WTC11 (cell line): ENCODE measurements at regions not wholly inside any gene's neighbourhood (a gene's known extent, or its start where the extent isn't known, plus 50 kb on each side); places are given as distances from the start of the nearest gene placed in this dataset.

ENCODE experiments used
- ATAC-seq: fragments of 200-7000 bp; cut with Tn5 transposase; 2 replicates; pipeline ENCODE4 v1.10.0; 2021; ENCODE audit warnings: mild to moderate bottlenecking, moderate library complexity
- CTCF ChIA-PET: fragments of 300-600 bp; sonication (Branson Sonifier 250); formaldehyde crosslinking; loops from one replicate; lab custom pipeline; 2021; ENCODE audit warnings: antibody characterized with exemption; lab: Charles Lee
- POLR2A ChIA-PET: fragments of 350-600 bp; sonication (Branson Sonifier 250); formaldehyde crosslinking; loops from one replicate; lab custom pipeline; 2021; ENCODE audit warnings: antibody characterized with exemption; lab: Charles Lee
- DNase-seq: peaks from one replicate; pipeline ENCODE4 v3.0.0; 2021; ENCODE audit warnings: low spot score
- H3K27ac Mint-ChIP-seq: 2 replicates; pipeline ENCODE4 v1.8.0; 2021; ENCODE audit warnings: mixed read lengths
- H3K27me3 Mint-ChIP-seq: 2 replicates; pipeline ENCODE4 v1.8.0; 2021; ENCODE audit warnings: low read depth, mild to moderate bottlenecking, moderate library complexity, mixed read lengths
- H3K36me3 Mint-ChIP-seq: 2 replicates; pipeline ENCODE4 v1.8.0; 2021; ENCODE audit warnings: mixed read lengths
- H3K4me1 Mint-ChIP-seq: 2 replicates; pipeline ENCODE4 v1.8.0; 2022; ENCODE audit warnings: mixed read lengths
- H3K4me3 Mint-ChIP-seq: 2 replicates; pipeline ENCODE4 v1.8.0; 2021; ENCODE audit warnings: mild to moderate bottlenecking, moderate library complexity, mixed read lengths
- H3K9me3 Mint-ChIP-seq: 2 replicates; pipeline ENCODE4 v1.8.0; 2021; ENCODE audit warnings: mixed read lengths
- CREB1 ChIP-seq: sonication (generic); formaldehyde crosslinking; IDR thresholded peaks from 2 replicates; pipeline ENCODE4 v1.8.0; 2023; ENCODE audit warnings: mild to moderate bottlenecking, missing genetic modification reagents
- EMX1 ChIP-seq: fragments of 250-450 bp; sonication (Bioruptor Pico); IDR thresholded peaks from 2 replicates; pipeline ENCODE4 v1.8.0; 2021; ENCODE audit warnings: mild to moderate bottlenecking
- IRF2 ChIP-seq: sonication (generic); formaldehyde crosslinking; IDR thresholded peaks from 2 replicates; pipeline ENCODE4 v1.8.0; 2022; ENCODE audit warnings: low read depth, missing genetic modification reagents, borderline replicate concordance
- NFYB ChIP-seq: sonication (generic); formaldehyde crosslinking; conservative IDR thresholded peaks from 2 replicates; pipeline ENCODE4 v1.8.0; 2022; ENCODE audit warnings: low read depth, missing genetic modification reagents
- NR1H2 ChIP-seq: sonication (generic); formaldehyde crosslinking; IDR thresholded peaks from 2 replicates; pipeline ENCODE4 v1.9.0; 2021; ENCODE audit warnings: mild to moderate bottlenecking, moderate library complexity, missing genetic modification reagents
- RELA ChIP-seq: sonication (generic); formaldehyde crosslinking; IDR thresholded peaks from 2 replicates; pipeline ENCODE4 v1.8.1; 2022; ENCODE audit warnings: missing genetic modification reagents, mild to moderate bottlenecking, borderline replicate concordance
- RORB ChIP-seq: fragments of 250-450 bp; sonication (Bioruptor Pico); IDR thresholded peaks from 2 replicates; pipeline ENCODE4 v1.9.0; 2021; ENCODE audit warnings: mild to moderate bottlenecking
- SP1 ChIP-seq: sonication (generic); formaldehyde crosslinking; conservative IDR thresholded peaks from 2 replicates; pipeline ENCODE4 v1.8.1; 2022; ENCODE audit warnings: missing genetic modification reagents
- TEAD4 ChIP-seq: sonication (generic); formaldehyde crosslinking; IDR thresholded peaks from 2 replicates; pipeline ENCODE4 v1.8.0; 2022; ENCODE audit warnings: mild to moderate bottlenecking, missing genetic modification reagents
- TP53 ChIP-seq: sonication (generic); formaldehyde crosslinking; IDR thresholded peaks from 2 replicates; pipeline ENCODE4 v1.8.1; 2023; ENCODE audit warnings: mild to moderate bottlenecking, missing genetic modification reagents
- ZNF396 ChIP-seq: fragments of 250-450 bp; sonication (Bioruptor Pico); IDR thresholded peaks from 2 replicates; pipeline ENCODE4 v1.8.0; 2021; ENCODE audit warnings: mild to moderate bottlenecking, moderate library complexity, borderline replicate concordance
- TF ChIP-seq, protein P1 (sequence below): sonication (generic); formaldehyde crosslinking; IDR thresholded peaks from 2 replicates; pipeline ENCODE4 v1.8.1; 2023; ENCODE audit warnings: mild to moderate bottlenecking, missing genetic modification reagents, moderate library complexity
- TF ChIP-seq, protein P2 (sequence below): sonication (generic); formaldehyde crosslinking; conservative IDR thresholded peaks from 2 replicates; pipeline ENCODE4 v1.8.1; 2022; ENCODE audit warnings: mild to moderate bottlenecking, missing genetic modification reagents
- TF ChIP-seq, protein P3 (sequence below): sonication (generic); formaldehyde crosslinking; IDR thresholded peaks from 2 replicates; pipeline ENCODE4 v1.8.1; 2022; ENCODE audit warnings: mild to moderate bottlenecking, moderate library complexity, missing genetic modification reagents
- TF ChIP-seq, protein P4 (sequence below): sonication (generic); formaldehyde crosslinking; IDR thresholded peaks from 2 replicates; pipeline ENCODE4 v1.8.0; 2022; ENCODE audit warnings: mild to moderate bottlenecking, missing genetic modification reagents
- TF ChIP-seq, protein P5 (sequence below): sonication (generic); formaldehyde crosslinking; IDR thresholded peaks from 2 replicates; pipeline ENCODE4 v1.8.1; 2022; ENCODE audit warnings: low read depth, missing genetic modification reagents, borderline replicate concordance
- TF ChIP-seq, protein P6 (sequence below): fragments of 250-450 bp; sonication (Bioruptor Pico); IDR thresholded peaks from 2 replicates; pipeline ENCODE4 v1.8.0; 2021; ENCODE audit warnings: mild to moderate bottlenecking
- TF ChIP-seq, protein P7 (sequence below): sonication (generic); formaldehyde crosslinking; conservative IDR thresholded peaks from 2 replicates; pipeline ENCODE4 v1.8.1; 2023; ENCODE audit warnings: mild to moderate bottlenecking, low read depth, missing genetic modification reagents, moderate library complexity

DNA sequence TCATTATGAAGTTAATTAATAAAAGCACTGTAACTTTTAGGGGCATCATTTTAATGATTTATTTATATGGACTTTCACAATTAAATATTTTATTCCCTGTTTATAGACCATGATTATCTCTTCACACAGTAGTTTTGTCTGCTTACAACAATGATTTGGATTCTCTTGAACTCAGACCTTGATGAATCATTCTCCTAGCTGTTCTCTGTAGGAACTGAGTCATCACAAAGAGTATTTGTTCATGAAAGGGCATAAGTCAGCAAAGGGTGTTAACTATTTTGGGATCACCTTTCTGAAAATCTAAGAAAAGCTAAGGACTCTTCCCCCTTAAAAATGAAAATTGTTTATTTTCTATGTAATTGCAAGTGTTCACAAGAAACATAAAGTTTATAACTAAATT is 461.1 kb upstream of the UBE2E3 start (continued):
- TF ChIP-seq, protein P1, sequence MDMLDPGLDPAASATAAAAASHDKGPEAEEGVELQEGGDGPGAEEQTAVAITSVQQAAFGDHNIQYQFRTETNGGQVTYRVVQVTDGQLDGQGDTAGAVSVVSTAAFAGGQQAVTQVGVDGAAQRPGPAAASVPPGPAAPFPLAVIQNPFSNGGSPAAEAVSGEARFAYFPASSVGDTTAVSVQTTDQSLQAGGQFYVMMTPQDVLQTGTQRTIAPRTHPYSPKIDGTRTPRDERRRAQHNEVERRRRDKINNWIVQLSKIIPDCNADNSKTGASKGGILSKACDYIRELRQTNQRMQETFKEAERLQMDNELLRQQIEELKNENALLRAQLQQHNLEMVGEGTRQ (CRISPR knock-in tag) = no peak
- no peak for TF ChIP-seq TEAD4 (CRISPR knock-in tag)

DNA sequence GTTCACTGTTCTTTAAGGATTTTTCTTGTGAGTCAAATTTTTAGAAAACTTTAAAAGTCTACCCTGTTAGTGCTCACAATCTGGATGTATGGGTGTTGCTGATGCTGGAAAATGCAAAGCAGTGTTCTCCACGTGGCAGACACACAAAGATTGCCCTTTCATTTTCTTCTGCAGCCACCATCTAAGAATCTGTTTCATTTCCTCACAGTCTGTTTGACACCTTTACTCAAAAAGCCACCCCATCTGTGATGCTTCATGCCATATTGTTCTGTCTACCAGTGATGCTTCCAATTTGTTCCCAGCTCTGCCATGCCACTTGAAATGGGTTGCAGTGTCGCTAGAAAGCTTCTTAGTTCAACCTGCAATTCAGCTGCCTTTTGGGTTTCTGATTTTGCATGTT is 464.2 kb upstream of the UBE2E3 start:
- POLR2A ChIA-PET = no interaction called here
- no peaks in the 10 kb centered on the region for H3K9me3 Mint-ChIP-seq
- ATAC-seq (no peak), DNase-seq (no peak)
- no peak overlapping the region for H3K4me3 Mint-ChIP-seq
- H3K27ac Mint-ChIP-seq = no peak overlapping the region
- CTCF ChIA-PET = no interaction called here
- H3K27me3 Mint-ChIP-seq = no peaks in the 10 kb centered on the region; the same call in 1 of the 2 replicates
- H3K36me3 Mint-ChIP-seq = no peaks in the 10 kb centered on the region
- peaks cover 17% of the 10 kb centered on the region for H3K4me1 Mint-ChIP-seq
- no peak for TF ChIP-seq TP53 (CRISPR knock-in tag)
- TF ChIP-seq RELA (CRISPR knock-in tag) = no peak
- TF ChIP-seq, protein P2, sequence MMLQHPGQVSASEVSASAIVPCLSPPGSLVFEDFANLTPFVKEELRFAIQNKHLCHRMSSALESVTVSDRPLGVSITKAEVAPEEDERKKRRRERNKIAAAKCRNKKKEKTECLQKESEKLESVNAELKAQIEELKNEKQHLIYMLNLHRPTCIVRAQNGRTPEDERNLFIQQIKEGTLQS (CRISPR knock-in tag) = no peak
- TF ChIP-seq, protein P3, sequence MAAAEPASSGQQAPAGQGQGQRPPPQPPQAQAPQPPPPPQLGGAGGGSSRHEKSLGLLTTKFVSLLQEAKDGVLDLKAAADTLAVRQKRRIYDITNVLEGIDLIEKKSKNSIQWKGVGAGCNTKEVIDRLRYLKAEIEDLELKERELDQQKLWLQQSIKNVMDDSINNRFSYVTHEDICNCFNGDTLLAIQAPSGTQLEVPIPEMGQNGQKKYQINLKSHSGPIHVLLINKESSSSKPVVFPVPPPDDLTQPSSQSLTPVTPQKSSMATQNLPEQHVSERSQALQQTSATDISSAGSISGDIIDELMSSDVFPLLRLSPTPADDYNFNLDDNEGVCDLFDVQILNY = no peak
- TF ChIP-seq ZNF396 (CRISPR knock-in tag) = no peak
- no peak for TF ChIP-seq EMX1
- TF ChIP-seq, protein P4, sequence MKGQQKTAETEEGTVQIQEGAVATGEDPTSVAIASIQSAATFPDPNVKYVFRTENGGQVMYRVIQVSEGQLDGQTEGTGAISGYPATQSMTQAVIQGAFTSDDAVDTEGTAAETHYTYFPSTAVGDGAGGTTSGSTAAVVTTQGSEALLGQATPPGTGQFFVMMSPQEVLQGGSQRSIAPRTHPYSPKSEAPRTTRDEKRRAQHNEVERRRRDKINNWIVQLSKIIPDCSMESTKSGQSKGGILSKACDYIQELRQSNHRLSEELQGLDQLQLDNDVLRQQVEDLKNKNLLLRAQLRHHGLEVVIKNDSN (CRISPR knock-in tag) = no peak
- TF ChIP-seq RORB (CRISPR knock-in tag) = no peak
- no peak for TF ChIP-seq NFYB
- TF ChIP-seq, protein P5, sequence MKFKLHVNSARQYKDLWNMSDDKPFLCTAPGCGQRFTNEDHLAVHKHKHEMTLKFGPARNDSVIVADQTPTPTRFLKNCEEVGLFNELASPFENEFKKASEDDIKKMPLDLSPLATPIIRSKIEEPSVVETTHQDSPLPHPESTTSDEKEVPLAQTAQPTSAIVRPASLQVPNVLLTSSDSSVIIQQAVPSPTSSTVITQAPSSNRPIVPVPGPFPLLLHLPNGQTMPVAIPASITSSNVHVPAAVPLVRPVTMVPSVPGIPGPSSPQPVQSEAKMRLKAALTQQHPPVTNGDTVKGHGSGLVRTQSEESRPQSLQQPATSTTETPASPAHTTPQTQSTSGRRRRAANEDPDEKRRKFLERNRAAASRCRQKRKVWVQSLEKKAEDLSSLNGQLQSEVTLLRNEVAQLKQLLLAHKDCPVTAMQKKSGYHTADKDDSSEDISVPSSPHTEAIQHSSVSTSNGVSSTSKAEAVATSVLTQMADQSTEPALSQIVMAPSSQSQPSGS (CRISPR knock-in tag) = no peak
- TF ChIP-seq CREB1 (CRISPR knock-in tag) = no peak
- no peak for TF ChIP-seq SP1 (CRISPR knock-in tag)
- TF ChIP-seq NR1H2 = no peak
- TF ChIP-seq, protein P6, sequence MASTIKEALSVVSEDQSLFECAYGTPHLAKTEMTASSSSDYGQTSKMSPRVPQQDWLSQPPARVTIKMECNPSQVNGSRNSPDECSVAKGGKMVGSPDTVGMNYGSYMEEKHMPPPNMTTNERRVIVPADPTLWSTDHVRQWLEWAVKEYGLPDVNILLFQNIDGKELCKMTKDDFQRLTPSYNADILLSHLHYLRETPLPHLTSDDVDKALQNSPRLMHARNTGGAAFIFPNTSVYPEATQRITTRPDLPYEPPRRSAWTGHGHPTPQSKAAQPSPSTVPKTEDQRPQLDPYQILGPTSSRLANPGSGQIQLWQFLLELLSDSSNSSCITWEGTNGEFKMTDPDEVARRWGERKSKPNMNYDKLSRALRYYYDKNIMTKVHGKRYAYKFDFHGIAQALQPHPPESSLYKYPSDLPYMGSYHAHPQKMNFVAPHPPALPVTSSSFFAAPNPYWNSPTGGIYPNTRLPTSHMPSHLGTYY (CRISPR knock-in tag) = no peak
- TF ChIP-seq, protein P1 (CRISPR knock-in tag) = no peak
- TF ChIP-seq IRF2 (CRISPR knock-in tag) = no peak
- TF ChIP-seq, protein P7, sequence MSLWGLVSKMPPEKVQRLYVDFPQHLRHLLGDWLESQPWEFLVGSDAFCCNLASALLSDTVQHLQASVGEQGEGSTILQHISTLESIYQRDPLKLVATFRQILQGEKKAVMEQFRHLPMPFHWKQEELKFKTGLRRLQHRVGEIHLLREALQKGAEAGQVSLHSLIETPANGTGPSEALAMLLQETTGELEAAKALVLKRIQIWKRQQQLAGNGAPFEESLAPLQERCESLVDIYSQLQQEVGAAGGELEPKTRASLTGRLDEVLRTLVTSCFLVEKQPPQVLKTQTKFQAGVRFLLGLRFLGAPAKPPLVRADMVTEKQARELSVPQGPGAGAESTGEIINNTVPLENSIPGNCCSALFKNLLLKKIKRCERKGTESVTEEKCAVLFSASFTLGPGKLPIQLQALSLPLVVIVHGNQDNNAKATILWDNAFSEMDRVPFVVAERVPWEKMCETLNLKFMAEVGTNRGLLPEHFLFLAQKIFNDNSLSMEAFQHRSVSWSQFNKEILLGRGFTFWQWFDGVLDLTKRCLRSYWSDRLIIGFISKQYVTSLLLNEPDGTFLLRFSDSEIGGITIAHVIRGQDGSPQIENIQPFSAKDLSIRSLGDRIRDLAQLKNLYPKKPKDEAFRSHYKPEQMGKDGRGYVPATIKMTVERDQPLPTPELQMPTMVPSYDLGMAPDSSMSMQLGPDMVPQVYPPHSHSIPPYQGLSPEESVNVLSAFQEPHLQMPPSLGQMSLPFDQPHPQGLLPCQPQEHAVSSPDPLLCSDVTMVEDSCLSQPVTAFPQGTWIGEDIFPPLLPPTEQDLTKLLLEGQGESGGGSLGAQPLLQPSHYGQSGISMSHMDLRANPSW = no peak
